Panc1 (cell line): ENCODE measurements at regions not wholly inside any gene's neighbourhood (a gene's known extent, or its start where the extent isn't known, plus 50 kb on each side); places are given as distances from the start of the nearest gene placed in this dataset.

ENCODE experiments used
- ATAC-seq: fragments of 200-7000 bp; cut with Tn5 transposase; 2 replicates; pipeline ENCODE4 v1.9.1; 2020; ENCODE audit warnings: mild to moderate bottlenecking, moderate library complexity
- BruUV-seq: library from RNA; stranded (reverse); fragments of 400-500 nt; replicated peaks from 2 replicates; lab custom pipeline; 2021; lab: Mats Ljungman, UMichigan
- CTCF ChIA-PET: fragments of 300-600 bp; sonication (Branson Sonifier 250); formaldehyde crosslinking; loops from one replicate; lab custom pipeline; 2022; ENCODE audit warnings: antibody characterized with exemption; lab: Charles Lee
- POLR2A ChIA-PET: fragments of 300-600 bp; sonication (Branson Sonifier 250); formaldehyde crosslinking; loops from one replicate; lab custom pipeline; 2022; ENCODE audit warnings: antibody characterized with exemption; lab: Charles Lee
- DNase-seq: peaks from one replicate; pipeline ENCODE4 v3.0.0-alpha.2; 2010; ENCODE audit warnings: low read depth, low spot score
- H3K27ac ChIP-seq: 2 replicates; pipeline ENCODE4 v1.5.1; 2011; ENCODE audit warnings: mild to moderate bottlenecking, low read length, inconsistent platforms
- H3K27me3 ChIP-seq: fragments of 200-500 bp; sonication (Bioruptor generic); 2 replicates; pipeline ENCODE4 v1.6.0; 2014; ENCODE audit warnings: low read length, inconsistent platforms; ENCODE audit not compliant: control insufficient read depth, insufficient read depth
- H3K36me3 ChIP-seq: fragments of 200-500 bp; sonication (Bioruptor generic); 2 replicates; pipeline ENCODE4 v1.5.1; 2014; ENCODE audit warnings: inconsistent platforms, mild to moderate bottlenecking, low read length, moderate library complexity; ENCODE audit not compliant: control insufficient read depth, insufficient read depth
- H3K4me1 ChIP-seq: 2 replicates; pipeline ENCODE4 v1.5.1; 2011; ENCODE audit warnings: inconsistent platforms, mild to moderate bottlenecking, low read length, moderate library complexity; ENCODE audit not compliant: control insufficient read depth, insufficient read depth
- H3K4me3 ChIP-seq, 2 experiments: 2 replicates each; pipeline ENCODE4 v1.5.1; 2011 to 2012; ENCODE audit warnings: low read depth in 2 of 2, low read length in 2 of 2, mild to moderate bottlenecking in 2 of 2, inconsistent platforms in 1 of 2, moderate library complexity in 1 of 2
- H3K9me3 ChIP-seq: fragments of 200-500 bp; sonication (Bioruptor generic); 2 replicates; pipeline ENCODE4 v1.5.1; 2014; ENCODE audit warnings: low read depth, mild to moderate bottlenecking, inconsistent platforms, low read length, moderate library complexity; ENCODE audit not compliant: control insufficient read depth, insufficient read depth
- POLR2AphosphoS5 ChIP-seq: IDR thresholded peaks from 2 replicates; pipeline ENCODE4 v1.6.1; 2012; ENCODE audit warnings: mild to moderate bottlenecking, low read depth, low read length, moderate library complexity
- SIN3A ChIP-seq: IDR thresholded peaks from 2 replicates; pipeline ENCODE4 v1.6.1; 2012; ENCODE audit warnings: low read depth, mild to moderate bottlenecking, low read length, moderate library complexity, borderline replicate concordance; ENCODE audit not compliant: insufficient read depth
- TCF7L2 ChIP-seq: IDR thresholded peaks from 2 replicates; pipeline ENCODE4 v1.6.1; 2011; ENCODE audit warnings: mild to moderate bottlenecking, low read depth, low read length, inconsistent platforms
- in situ Hi-C: cut with HindIII; loops from 2 replicates; pipeline ENCODE4 v1.10.0; 2016; ENCODE audit warnings: low sequenced_read_pairs, low pct_unique_long_range_greater_than_20kb
- intact Hi-C: fragments of 100-400 bp; cut with micrococcal nuclease; formaldehyde crosslinking; loops from one replicate; pipeline ENCODE4 v1.10.0; 2022; ENCODE audit not compliant: unreplicated experiment
- TF ChIP-seq, protein P1 (sequence below), 2 experiments: IDR thresholded peaks; 2 replicates each; pipeline ENCODE4 v1.6.1; 2011 to 2012; ENCODE audit warnings: low read depth in 2 of 2, control low read depth in 1 of 2, low read length in 1 of 2, mild to moderate bottlenecking in 1 of 2, moderate library complexity in 1 of 2; ENCODE audit not compliant: insufficient read depth in 1 of 2
- TF ChIP-seq, protein P2 (sequence below): fragments of 450-650 bp; IDR thresholded peaks from 2 replicates; pipeline ENCODE4 v1.5.1; 2017; ENCODE audit warnings: mild to moderate bottlenecking

DNA sequence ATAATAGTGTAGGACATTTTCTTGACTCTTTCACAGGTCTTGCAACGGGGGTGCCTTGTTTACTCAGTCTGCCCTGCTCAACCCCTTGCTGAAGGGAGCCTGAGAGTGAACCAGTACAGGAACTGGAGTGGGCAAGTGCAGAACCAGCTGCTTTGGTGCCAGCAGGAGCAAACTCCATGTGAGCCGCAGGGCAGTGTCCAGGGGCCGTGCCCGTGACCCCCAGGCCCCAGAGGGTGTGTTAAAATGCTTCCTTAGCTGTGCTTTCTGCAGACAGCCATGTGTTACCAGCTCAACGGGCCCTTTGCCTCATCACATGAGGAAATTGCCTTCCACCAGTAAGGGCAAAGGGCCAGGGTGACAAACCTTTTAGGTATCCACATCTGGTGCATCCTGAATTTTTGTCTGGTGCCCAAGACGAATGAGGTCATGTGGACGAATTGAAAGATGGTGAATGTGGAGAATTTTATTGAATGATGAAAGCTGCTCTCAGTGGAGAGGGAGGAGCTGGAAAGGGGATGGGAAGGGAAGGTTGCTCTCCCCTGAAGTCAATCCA is 53.6 kb upstream of the OR5D13 start:
- no peaks in the 10 kb centered on the region for H3K9me3 ChIP-seq
- no peaks in the 10 kb centered on the region for H3K36me3 ChIP-seq
- BruUV-seq: no TSS peak
- no peak overlapping the region for H3K27ac ChIP-seq
- no peaks in the 10 kb centered on the region for H3K4me1 ChIP-seq
- CTCF ChIA-PET: no interaction called here
- POLR2A ChIA-PET: no interaction called here
- TF ChIP-seq POLR2AphosphoS5: no peak
- TF ChIP-seq TCF7L2: no peak
- TF ChIP-seq, protein P1, sequence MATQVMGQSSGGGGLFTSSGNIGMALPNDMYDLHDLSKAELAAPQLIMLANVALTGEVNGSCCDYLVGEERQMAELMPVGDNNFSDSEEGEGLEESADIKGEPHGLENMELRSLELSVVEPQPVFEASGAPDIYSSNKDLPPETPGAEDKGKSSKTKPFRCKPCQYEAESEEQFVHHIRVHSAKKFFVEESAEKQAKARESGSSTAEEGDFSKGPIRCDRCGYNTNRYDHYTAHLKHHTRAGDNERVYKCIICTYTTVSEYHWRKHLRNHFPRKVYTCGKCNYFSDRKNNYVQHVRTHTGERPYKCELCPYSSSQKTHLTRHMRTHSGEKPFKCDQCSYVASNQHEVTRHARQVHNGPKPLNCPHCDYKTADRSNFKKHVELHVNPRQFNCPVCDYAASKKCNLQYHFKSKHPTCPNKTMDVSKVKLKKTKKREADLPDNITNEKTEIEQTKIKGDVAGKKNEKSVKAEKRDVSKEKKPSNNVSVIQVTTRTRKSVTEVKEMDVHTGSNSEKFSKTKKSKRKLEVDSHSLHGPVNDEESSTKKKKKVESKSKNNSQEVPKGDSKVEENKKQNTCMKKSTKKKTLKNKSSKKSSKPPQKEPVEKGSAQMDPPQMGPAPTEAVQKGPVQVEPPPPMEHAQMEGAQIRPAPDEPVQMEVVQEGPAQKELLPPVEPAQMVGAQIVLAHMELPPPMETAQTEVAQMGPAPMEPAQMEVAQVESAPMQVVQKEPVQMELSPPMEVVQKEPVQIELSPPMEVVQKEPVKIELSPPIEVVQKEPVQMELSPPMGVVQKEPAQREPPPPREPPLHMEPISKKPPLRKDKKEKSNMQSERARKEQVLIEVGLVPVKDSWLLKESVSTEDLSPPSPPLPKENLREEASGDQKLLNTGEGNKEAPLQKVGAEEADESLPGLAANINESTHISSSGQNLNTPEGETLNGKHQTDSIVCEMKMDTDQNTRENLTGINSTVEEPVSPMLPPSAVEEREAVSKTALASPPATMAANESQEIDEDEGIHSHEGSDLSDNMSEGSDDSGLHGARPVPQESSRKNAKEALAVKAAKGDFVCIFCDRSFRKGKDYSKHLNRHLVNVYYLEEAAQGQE (IDR thresholded peaks at IDR 0.05; ENCODE audit: insufficient read depth in 1 of 2, low read depth in 2 of 2, low read length in 1 of 2): no peak
- no peak for TF ChIP-seq SIN3A
- TF ChIP-seq, protein P2, sequence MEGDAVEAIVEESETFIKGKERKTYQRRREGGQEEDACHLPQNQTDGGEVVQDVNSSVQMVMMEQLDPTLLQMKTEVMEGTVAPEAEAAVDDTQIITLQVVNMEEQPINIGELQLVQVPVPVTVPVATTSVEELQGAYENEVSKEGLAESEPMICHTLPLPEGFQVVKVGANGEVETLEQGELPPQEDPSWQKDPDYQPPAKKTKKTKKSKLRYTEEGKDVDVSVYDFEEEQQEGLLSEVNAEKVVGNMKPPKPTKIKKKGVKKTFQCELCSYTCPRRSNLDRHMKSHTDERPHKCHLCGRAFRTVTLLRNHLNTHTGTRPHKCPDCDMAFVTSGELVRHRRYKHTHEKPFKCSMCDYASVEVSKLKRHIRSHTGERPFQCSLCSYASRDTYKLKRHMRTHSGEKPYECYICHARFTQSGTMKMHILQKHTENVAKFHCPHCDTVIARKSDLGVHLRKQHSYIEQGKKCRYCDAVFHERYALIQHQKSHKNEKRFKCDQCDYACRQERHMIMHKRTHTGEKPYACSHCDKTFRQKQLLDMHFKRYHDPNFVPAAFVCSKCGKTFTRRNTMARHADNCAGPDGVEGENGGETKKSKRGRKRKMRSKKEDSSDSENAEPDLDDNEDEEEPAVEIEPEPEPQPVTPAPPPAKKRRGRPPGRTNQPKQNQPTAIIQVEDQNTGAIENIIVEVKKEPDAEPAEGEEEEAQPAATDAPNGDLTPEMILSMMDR: no peak
- intact Hi-C loops: loop anchor here (5.0 kb wide), 1 partner anchor 47 kb away; no protein-coding TSS in a partner anchor
- no peaks in the 10 kb centered on the region for H3K27me3 ChIP-seq
- no peak overlapping the region for H3K4me3 ChIP-seq
- DNase-seq (no peak), ATAC-seq (no peak)
- in situ Hi-C loops: no loop called here
